K562 (cell line): ENCODE measurements at regions not wholly inside any gene's neighbourhood (a gene's known extent, or its start where the extent isn't known, plus 50 kb on each side); places are given as distances from the start of the nearest gene placed in this dataset.

Source experiments
- ATAC-seq: fragments of 200-7000 bp; cut with Tn5 transposase; 3 replicates; pipeline ENCODE4 v1.9.1; 2020; ENCODE audit warnings: moderate library complexity
- BruUV-seq: library from RNA; stranded (reverse); fragments of 400-500 nt; replicated peaks from 2 replicates; lab custom pipeline; 2021; lab: Mats Ljungman, UMichigan
- CTCF ChIA-PET: fragments of 300-600 bp; formaldehyde crosslinking; extraction: SDS; loops from one replicate; lab custom pipeline; 2021; ENCODE audit warnings: low intra/inter-chr PET ratio; lab: Yijun Ruan, JAX
- POLR2A ChIA-PET: fragments of 300-600, 350-650 bp; sonication (Branson Sonifier 250); formaldehyde crosslinking; extraction: SDS; loops from one replicate; lab custom pipeline; 2021; ENCODE audit warnings: antibody characterized with exemption, inconsistent platforms; lab: Yijun Ruan, JAX
- DNase-seq, 4 experiments: peaks; one replicate each; pipeline versions ENCODE4 v3.0.0 to v3.0.0-alpha.2; 2011 to 2018; ENCODE audit warnings: low spot score in 3 of 4, mixed read lengths in 3 of 4; ENCODE audit errors: extremely low read depth in 1 of 4
- FAIRE-seq: peaks from 2 replicates; lab custom pipeline; 2011; peaks lifted over from hg19 to GRCh38; lab: Jason Lieb, UNC
- H2AFZ ChIP-seq: 2 replicates; pipeline ENCODE4 v1.6.0; 2011; ENCODE audit warnings: low read depth, low read length, control low read depth, inconsistent platforms
- H3K27ac ChIP-seq: fragments of 200-600 bp; 3 replicates; pipeline ENCODE4 v1.8.0; 2011; ENCODE audit warnings: low read depth, mild to moderate bottlenecking, control low read depth, inconsistent platforms, low read length, moderate library complexity, mixed read lengths; ENCODE audit errors: extremely low read depth
- H3K27me3 ChIP-seq, 2 experiments: fragments of 300-600 bp in 1 of 2; 2 replicates in 1 of 2; 3 replicates in 1 of 2; pipeline versions ENCODE4 v1.6.0 to v1.8.0; 2011; ENCODE audit warnings: inconsistent platforms in 2 of 2, low read length in 2 of 2, mild to moderate bottlenecking in 1 of 2, mixed read lengths in 1 of 2, moderate library complexity in 1 of 2; ENCODE audit not compliant: control insufficient read depth in 2 of 2, insufficient read depth in 2 of 2
- H3K36me3 ChIP-seq: fragments of 300-600 bp; 3 replicates; pipeline ENCODE4 v1.8.0; 2011; ENCODE audit warnings: mild to moderate bottlenecking, low read length, inconsistent platforms; ENCODE audit not compliant: control insufficient read depth, insufficient read depth
- H3K4me1 ChIP-seq, 2 experiments: fragments of 200-600 bp in 1 of 2; replicated peaks in 1 of 2; 2 replicates in 1 of 2; 3 replicates in 1 of 2; pipeline versions ENCODE4 v1.5.1 to v1.8.0; 2011; ENCODE audit warnings: inconsistent platforms in 2 of 2, low read length in 2 of 2, mild to moderate bottlenecking in 1 of 2, mixed read lengths in 1 of 2, moderate library complexity in 1 of 2; ENCODE audit not compliant: control insufficient read depth in 2 of 2, insufficient read depth in 2 of 2
- H3K4me2 ChIP-seq: 2 replicates; pipeline ENCODE4 v1.6.1; 2011; ENCODE audit warnings: low read length, control low read depth, inconsistent platforms, mixed read lengths; ENCODE audit not compliant: insufficient read depth
- H3K4me3 ChIP-seq: fragments of 200-600 bp; sonication (generic), shearing (Covaris generic); 2 replicates; pipeline ENCODE4 v1.5.1; 2016; ENCODE audit warnings: control low read depth, inconsistent platforms
- H3K79me2 ChIP-seq: fragments of 200-600 bp; 3 replicates; pipeline ENCODE4 v1.8.0; 2011; ENCODE audit warnings: low read length, inconsistent platforms; ENCODE audit not compliant: control insufficient read depth, insufficient read depth
- H3K9ac ChIP-seq, 2 experiments: 2 replicates each; pipeline versions ENCODE4 v1.6.0 to v1.6.1; 2011; ENCODE audit warnings: low read depth in 2 of 2, low read length in 2 of 2, control low read depth in 1 of 2, inconsistent platforms in 1 of 2, mild to moderate bottlenecking in 1 of 2, mixed read lengths in 1 of 2; ENCODE audit not compliant: insufficient read depth in 1 of 2
- H3K9me1 ChIP-seq: one replicate; pipeline ENCODE4 v1.6.0; 2011; ENCODE audit warnings: inconsistent platforms, mild to moderate bottlenecking, low read length, moderate library complexity; ENCODE audit not compliant: control insufficient read depth, insufficient read depth
- H3K9me3 ChIP-seq: replicated peaks from 2 replicates; pipeline ENCODE4 v1.5.1; 2011; ENCODE audit warnings: low read depth, low read length, inconsistent platforms; ENCODE audit not compliant: control insufficient read depth, insufficient read depth
- H4K20me1 ChIP-seq: replicated peaks from 2 replicates; pipeline ENCODE4 v1.6.1; 2011; ENCODE audit warnings: low read length, inconsistent platforms, mixed read lengths; ENCODE audit not compliant: control insufficient read depth, insufficient read depth
- CCAR2 ChIP-seq: fragments of 200-400 bp; formaldehyde crosslinking; IDR thresholded peaks from 2 replicates; pipeline ENCODE4 v1.6.1; 2017; ENCODE audit warnings: mild to moderate bottlenecking, low read depth, low read length
- NR2F6 ChIP-seq: fragments of 450-650 bp; formaldehyde crosslinking; IDR thresholded peaks from 2 replicates; pipeline ENCODE4 v1.4.0; 2020; ENCODE audit warnings: mild to moderate bottlenecking
- NR4A1 ChIP-seq, 2 experiments: fragments of 250-450 bp in 1 of 2; fragments of 450-650 bp in 1 of 2; sonication (Bioruptor Pico) in 1 of 2; IDR thresholded peaks; 2 replicates each; pipeline versions ENCODE4 v1.4.0 to v1.6.1; 2016 to 2020; ENCODE audit warnings: mild to moderate bottlenecking in 2 of 2, missing compliant biosample characterization in 1 of 2, missing genetic modification characterization in 1 of 2, moderate library complexity in 1 of 2
- TBP ChIP-seq: optimal IDR thresholded peaks from 2 replicates; pipeline ENCODE3; 2011; ENCODE audit warnings: low read depth, low read length, improper control_type of control experiment
- WGBS: fragments of 100-300 bp; shearing (Covaris generic); methylation state at CpG from one replicate; pipeline ENCODE4 v1.1.6; 2016; ENCODE audit warnings: low coverage, mixed read lengths; ENCODE audit not compliant: insufficient coverage; ENCODE audit errors: missing lambda C conversion rate; 5-methylcytosine and 5-hydroxymethylcytosine counted together
- in situ Hi-C: fragments of 300-500 bp; cut with MboI; formaldehyde crosslinking; loops from 4 replicates; pipeline ENCODE4 v1.15.0; 2018; ENCODE audit warnings: inconsistent platforms, mixed read lengths
- intact Hi-C: fragments of 100-400 bp; cut with micrococcal nuclease; formaldehyde crosslinking; loops from 2 replicates; pipeline ENCODE4 v1.14.2; 2022
- TF ChIP-seq, protein P1 (sequence below): sonication (generic); formaldehyde crosslinking; IDR thresholded peaks from 2 replicates; pipeline ENCODE4 v1.8.1; 2022; ENCODE audit warnings: missing genetic modification reagents

DNA sequence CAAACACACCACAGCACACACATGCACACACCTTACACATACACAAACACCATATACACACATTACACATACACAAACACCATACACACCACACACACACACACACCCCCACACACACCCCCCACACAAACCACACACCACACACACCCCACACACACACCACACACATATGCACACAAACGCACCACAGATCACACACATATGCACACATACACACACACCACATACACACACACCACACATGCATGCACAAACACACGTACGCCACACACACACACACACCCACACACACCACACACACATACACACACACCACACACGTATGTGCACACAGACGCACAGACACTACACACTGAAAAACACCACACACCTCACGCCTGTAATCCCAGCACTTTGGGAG lies 166.0 kb downstream of the AHSP start:
- CTCF ChIA-PET = no interaction called here
- Histone ChIP-seq H3K27me3 (no peaks in the 10 kb centered on the region), H3K79me2 (no peaks in the 10 kb centered on the region), H3K27ac (no peak overlapping the region), H3K36me3 (no peaks in the 10 kb centered on the region; the same call in 2 of the 3 replicates), H3K9me1 (no peaks in the 10 kb centered on the region)
- in situ Hi-C loops = loop anchor here (10.0 kb wide), 3 partner anchors 239 to 739 kb away; partner anchors contain the start of genes ARMC5 and SETD1A
- no peak for TF ChIP-seq NR4A1 (CRISPR knock-in tag; IDR thresholded peaks at IDR 0.05)
- TF ChIP-seq NR4A1 (tag; IDR thresholded peaks at IDR 0.05) = no peak
- TF ChIP-seq CCAR2 = no peak
- TF ChIP-seq NR2F6 (CRISPR knock-in tag) = no peak
- no peak for TF ChIP-seq TBP
- TF ChIP-seq, protein P1, sequence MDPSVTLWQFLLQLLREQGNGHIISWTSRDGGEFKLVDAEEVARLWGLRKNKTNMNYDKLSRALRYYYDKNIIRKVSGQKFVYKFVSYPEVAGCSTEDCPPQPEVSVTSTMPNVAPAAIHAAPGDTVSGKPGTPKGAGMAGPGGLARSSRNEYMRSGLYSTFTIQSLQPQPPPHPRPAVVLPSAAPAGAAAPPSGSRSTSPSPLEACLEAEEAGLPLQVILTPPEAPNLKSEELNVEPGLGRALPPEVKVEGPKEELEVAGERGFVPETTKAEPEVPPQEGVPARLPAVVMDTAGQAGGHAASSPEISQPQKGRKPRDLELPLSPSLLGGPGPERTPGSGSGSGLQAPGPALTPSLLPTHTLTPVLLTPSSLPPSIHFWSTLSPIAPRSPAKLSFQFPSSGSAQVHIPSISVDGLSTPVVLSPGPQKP (CRISPR knock-in tag) = no peak
- TF ChIP-seq, all 486 proteins: peak for 0
- DNase-seq = no peak
- intact Hi-C loops = loop anchor here (10.0 kb wide), 1 partner anchor 309 kb away; no protein-coding TSS in a partner anchor
- no peaks in the 10 kb centered on the region for H4K20me1 ChIP-seq
- H3K4me2 ChIP-seq = no peak overlapping the region
- H3K9ac ChIP-seq = no peak overlapping the region
- H3K4me3 ChIP-seq = no peak overlapping the region
- H3K9me3 ChIP-seq = no peaks in the 10 kb centered on the region
- POLR2A ChIA-PET = no interaction called here
- peak; percentile 77 for FAIRE-seq
- BruUV-seq = no TSS peak
- H2AFZ ChIP-seq = no peak overlapping the region
- WGBS = 69% methylated on average over 6 of the region's 6 CpGs
- H3K4me1 ChIP-seq = no peaks in the 10 kb centered on the region; a peak in 1 of 5 replicates
- ATAC-seq = no peak
